Sigmoid colon (tissue), 4 donors: ENCODE measurements at regions not wholly inside any gene's neighbourhood (a gene's known extent, or its start where the extent isn't known, plus 50 kb on each side); places are given as distances from the start of the nearest gene placed in this dataset.

Experiments
- EP300 ChIP-seq, 4 donors: sonication (generic); formaldehyde crosslinking; IDR thresholded peaks; one replicate each; pipeline ENCODE4 v1.6.1; 2017; ENCODE audit warnings: antibody characterized with exemption in 4 of 4
- POLR2AphosphoS5 ChIP-seq, 4 donors: sonication (generic); formaldehyde crosslinking; IDR thresholded peaks; one replicate each; pipeline ENCODE4 v1.6.1; 2017; ENCODE audit warnings: antibody characterized with exemption in 4 of 4
- TF ChIP-seq, protein P1 (sequence below), 4 experiments: fragments of 450-650 bp in 3 of 4; fragments of 200-600 bp in 1 of 4; IDR thresholded peaks; one replicate each; pipeline ENCODE4 v1.5.1; 2016 to 2019; ENCODE audit warnings: antibody characterized with exemption in 4 of 4, mild to moderate bottlenecking in 3 of 4, moderate library complexity in 2 of 4

DNA sequence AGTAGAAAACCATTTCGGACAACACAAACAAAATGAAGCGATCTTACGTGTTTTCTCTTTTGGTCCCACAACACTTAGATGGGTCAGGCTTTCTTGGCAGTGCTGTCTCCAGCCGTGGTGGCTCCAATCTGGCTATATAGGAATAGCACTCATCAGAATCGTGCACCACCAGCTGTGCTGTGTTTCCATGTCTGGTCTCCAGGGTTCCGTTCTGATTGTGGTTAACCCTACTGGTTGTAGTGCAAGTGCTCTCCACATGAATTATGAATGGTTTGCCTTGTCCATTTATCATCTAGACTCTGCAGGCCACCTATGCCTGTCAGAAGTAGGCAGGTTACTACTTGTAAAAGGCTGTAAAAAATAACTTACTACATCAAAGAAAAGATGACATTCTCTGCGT lies 536.3 kb downstream of the IQCM start:
- TF ChIP-seq, protein P1, sequence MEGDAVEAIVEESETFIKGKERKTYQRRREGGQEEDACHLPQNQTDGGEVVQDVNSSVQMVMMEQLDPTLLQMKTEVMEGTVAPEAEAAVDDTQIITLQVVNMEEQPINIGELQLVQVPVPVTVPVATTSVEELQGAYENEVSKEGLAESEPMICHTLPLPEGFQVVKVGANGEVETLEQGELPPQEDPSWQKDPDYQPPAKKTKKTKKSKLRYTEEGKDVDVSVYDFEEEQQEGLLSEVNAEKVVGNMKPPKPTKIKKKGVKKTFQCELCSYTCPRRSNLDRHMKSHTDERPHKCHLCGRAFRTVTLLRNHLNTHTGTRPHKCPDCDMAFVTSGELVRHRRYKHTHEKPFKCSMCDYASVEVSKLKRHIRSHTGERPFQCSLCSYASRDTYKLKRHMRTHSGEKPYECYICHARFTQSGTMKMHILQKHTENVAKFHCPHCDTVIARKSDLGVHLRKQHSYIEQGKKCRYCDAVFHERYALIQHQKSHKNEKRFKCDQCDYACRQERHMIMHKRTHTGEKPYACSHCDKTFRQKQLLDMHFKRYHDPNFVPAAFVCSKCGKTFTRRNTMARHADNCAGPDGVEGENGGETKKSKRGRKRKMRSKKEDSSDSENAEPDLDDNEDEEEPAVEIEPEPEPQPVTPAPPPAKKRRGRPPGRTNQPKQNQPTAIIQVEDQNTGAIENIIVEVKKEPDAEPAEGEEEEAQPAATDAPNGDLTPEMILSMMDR (IDR thresholded peaks at IDR 0.05), result no peak
- TF ChIP-seq EP300 (IDR thresholded peaks at IDR 0.05), result no peak
- TF ChIP-seq POLR2AphosphoS5 (IDR thresholded peaks at IDR 0.05), result no peak
